WTC11 (cell line): ENCODE measurements at regions not wholly inside any gene's neighbourhood (a gene's known extent, or its start where the extent isn't known, plus 50 kb on each side); places are given as distances from the start of the nearest gene placed in this dataset.

Experiments used
- ATAC-seq: fragments of 200-7000 bp; cut with Tn5 transposase; 2 replicates; pipeline ENCODE4 v1.10.0; 2021; ENCODE audit warnings: mild to moderate bottlenecking, moderate library complexity
- CTCF ChIA-PET: fragments of 300-600 bp; sonication (Branson Sonifier 250); formaldehyde crosslinking; loops from one replicate; lab custom pipeline; 2021; ENCODE audit warnings: antibody characterized with exemption; lab: Charles Lee
- POLR2A ChIA-PET: fragments of 350-600 bp; sonication (Branson Sonifier 250); formaldehyde crosslinking; loops from one replicate; lab custom pipeline; 2021; ENCODE audit warnings: antibody characterized with exemption; lab: Charles Lee
- DNase-seq: peaks from one replicate; pipeline ENCODE4 v3.0.0; 2021; ENCODE audit warnings: low spot score
- H3K27ac Mint-ChIP-seq: 2 replicates; pipeline ENCODE4 v1.8.0; 2021; ENCODE audit warnings: mixed read lengths
- H3K27me3 Mint-ChIP-seq: 2 replicates; pipeline ENCODE4 v1.8.0; 2021; ENCODE audit warnings: low read depth, mild to moderate bottlenecking, moderate library complexity, mixed read lengths
- H3K36me3 Mint-ChIP-seq: 2 replicates; pipeline ENCODE4 v1.8.0; 2021; ENCODE audit warnings: mixed read lengths
- H3K4me1 Mint-ChIP-seq: 2 replicates; pipeline ENCODE4 v1.8.0; 2022; ENCODE audit warnings: mixed read lengths
- H3K4me3 Mint-ChIP-seq: 2 replicates; pipeline ENCODE4 v1.8.0; 2021; ENCODE audit warnings: mild to moderate bottlenecking, moderate library complexity, mixed read lengths
- H3K9me3 Mint-ChIP-seq: 2 replicates; pipeline ENCODE4 v1.8.0; 2021; ENCODE audit warnings: mixed read lengths
- E2F5 ChIP-seq: sonication (generic); formaldehyde crosslinking; IDR thresholded peaks from 2 replicates; pipeline ENCODE4 v1.8.1; 2022; ENCODE audit warnings: mild to moderate bottlenecking, moderate library complexity, missing genetic modification reagents
- ELF4 ChIP-seq: sonication (generic); formaldehyde crosslinking; IDR thresholded peaks from 2 replicates; pipeline ENCODE4 v1.8.1; 2022; ENCODE audit warnings: low read depth, mild to moderate bottlenecking, moderate library complexity, missing genetic modification reagents
- HMGXB4 ChIP-seq: sonication (generic); formaldehyde crosslinking; IDR thresholded peaks from 2 replicates; pipeline ENCODE4 v1.8.1; 2023; ENCODE audit warnings: mild to moderate bottlenecking, moderate library complexity, missing genetic modification reagents
- JUN ChIP-seq: sonication (generic); formaldehyde crosslinking; IDR thresholded peaks from 2 replicates; pipeline ENCODE4 v1.8.0; 2023; ENCODE audit warnings: mild to moderate bottlenecking, missing genetic modification reagents
- KAT7 ChIP-seq: sonication (generic); formaldehyde crosslinking; IDR thresholded peaks from 2 replicates; pipeline ENCODE4 v1.8.1; 2023; ENCODE audit warnings: missing genetic modification reagents, mild to moderate bottlenecking, borderline replicate concordance
- NFATC4 ChIP-seq: fragments of 250-450 bp; sonication (Bioruptor Pico); IDR thresholded peaks from 2 replicates; pipeline ENCODE4 v1.9.0; 2021; ENCODE audit warnings: mild to moderate bottlenecking
- NFE2L1 ChIP-seq: sonication (generic); formaldehyde crosslinking; IDR thresholded peaks from 2 replicates; pipeline ENCODE4 v1.8.1; 2023; ENCODE audit warnings: missing genetic modification reagents
- NR3C1 ChIP-seq: sonication (generic); formaldehyde crosslinking; conservative IDR thresholded peaks from 2 replicates; pipeline ENCODE4 v1.8.1; 2023; ENCODE audit warnings: low read depth, mild to moderate bottlenecking, missing genetic modification reagents
- SMAD4 ChIP-seq: sonication (generic); formaldehyde crosslinking; IDR thresholded peaks from 2 replicates; pipeline ENCODE4 v1.8.0; 2022; ENCODE audit warnings: mild to moderate bottlenecking, missing genetic modification reagents
- USF1 ChIP-seq: sonication (generic); formaldehyde crosslinking; IDR thresholded peaks from 2 replicates; pipeline ENCODE4 v1.8.0; 2022; ENCODE audit warnings: mild to moderate bottlenecking, missing genetic modification reagents
- ZNF232 ChIP-seq: sonication (generic); formaldehyde crosslinking; IDR thresholded peaks from 2 replicates; pipeline ENCODE4 v1.8.0; 2022; ENCODE audit warnings: mild to moderate bottlenecking, missing genetic modification reagents
- ZNF425 ChIP-seq: fragments of 250-450 bp; sonication (Bioruptor Pico); conservative IDR thresholded peaks from 2 replicates; pipeline ENCODE4 v1.9.0; 2021; ENCODE audit warnings: mild to moderate bottlenecking
- TF ChIP-seq, protein P1 (sequence below): sonication (generic); formaldehyde crosslinking; IDR thresholded peaks from 2 replicates; pipeline ENCODE4 v1.8.0; 2023; ENCODE audit warnings: mild to moderate bottlenecking, missing genetic modification reagents
- TF ChIP-seq, protein P2 (sequence below): sonication (generic); formaldehyde crosslinking; IDR thresholded peaks from 2 replicates; pipeline ENCODE4 v1.8.1; 2023; ENCODE audit warnings: mild to moderate bottlenecking, missing genetic modification reagents
- TF ChIP-seq, protein P3 (sequence below): fragments of 250-450 bp; sonication (Bioruptor Pico); IDR thresholded peaks from 2 replicates; pipeline ENCODE4 v1.9.0; 2021; ENCODE audit warnings: mild to moderate bottlenecking
- TF ChIP-seq, protein P4 (sequence below): sonication (generic); formaldehyde crosslinking; IDR thresholded peaks from 2 replicates; pipeline ENCODE4 v1.8.0; 2022; ENCODE audit warnings: mild to moderate bottlenecking, missing genetic modification reagents

GRCh38 chr4:31949045-31949444 lies 1228.9 kb downstream of the PCDH7 start:
- ChIA-PET POLR2A (no interaction called here), CTCF (no interaction called here)
- Mint-ChIP-seq H3K4me3 (no peak overlapping the region), H3K27ac (no peak overlapping the region), H3K36me3 (no peaks in the 10 kb centered on the region), H3K4me1 (no peaks in the 10 kb centered on the region), H3K9me3 (no peaks in the 10 kb centered on the region), H3K27me3 (no peaks in the 10 kb centered on the region)
- ATAC-seq: no peak
- no peak for DNase-seq
- TF ChIP-seq, protein P1, sequence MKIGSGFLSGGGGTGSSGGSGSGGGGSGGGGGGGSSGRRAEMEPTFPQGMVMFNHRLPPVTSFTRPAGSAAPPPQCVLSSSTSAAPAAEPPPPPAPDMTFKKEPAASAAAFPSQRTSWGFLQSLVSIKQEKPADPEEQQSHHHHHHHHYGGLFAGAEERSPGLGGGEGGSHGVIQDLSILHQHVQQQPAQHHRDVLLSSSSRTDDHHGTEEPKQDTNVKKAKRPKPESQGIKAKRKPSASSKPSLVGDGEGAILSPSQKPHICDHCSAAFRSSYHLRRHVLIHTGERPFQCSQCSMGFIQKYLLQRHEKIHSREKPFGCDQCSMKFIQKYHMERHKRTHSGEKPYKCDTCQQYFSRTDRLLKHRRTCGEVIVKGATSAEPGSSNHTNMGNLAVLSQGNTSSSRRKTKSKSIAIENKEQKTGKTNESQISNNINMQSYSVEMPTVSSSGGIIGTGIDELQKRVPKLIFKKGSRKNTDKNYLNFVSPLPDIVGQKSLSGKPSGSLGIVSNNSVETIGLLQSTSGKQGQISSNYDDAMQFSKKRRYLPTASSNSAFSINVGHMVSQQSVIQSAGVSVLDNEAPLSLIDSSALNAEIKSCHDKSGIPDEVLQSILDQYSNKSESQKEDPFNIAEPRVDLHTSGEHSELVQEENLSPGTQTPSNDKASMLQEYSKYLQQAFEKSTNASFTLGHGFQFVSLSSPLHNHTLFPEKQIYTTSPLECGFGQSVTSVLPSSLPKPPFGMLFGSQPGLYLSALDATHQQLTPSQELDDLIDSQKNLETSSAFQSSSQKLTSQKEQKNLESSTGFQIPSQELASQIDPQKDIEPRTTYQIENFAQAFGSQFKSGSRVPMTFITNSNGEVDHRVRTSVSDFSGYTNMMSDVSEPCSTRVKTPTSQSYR (CRISPR knock-in tag): no peak
- no peak for TF ChIP-seq NFE2L1 (CRISPR knock-in tag)
- no peak for TF ChIP-seq E2F5 (CRISPR knock-in tag)
- TF ChIP-seq, protein P2, sequence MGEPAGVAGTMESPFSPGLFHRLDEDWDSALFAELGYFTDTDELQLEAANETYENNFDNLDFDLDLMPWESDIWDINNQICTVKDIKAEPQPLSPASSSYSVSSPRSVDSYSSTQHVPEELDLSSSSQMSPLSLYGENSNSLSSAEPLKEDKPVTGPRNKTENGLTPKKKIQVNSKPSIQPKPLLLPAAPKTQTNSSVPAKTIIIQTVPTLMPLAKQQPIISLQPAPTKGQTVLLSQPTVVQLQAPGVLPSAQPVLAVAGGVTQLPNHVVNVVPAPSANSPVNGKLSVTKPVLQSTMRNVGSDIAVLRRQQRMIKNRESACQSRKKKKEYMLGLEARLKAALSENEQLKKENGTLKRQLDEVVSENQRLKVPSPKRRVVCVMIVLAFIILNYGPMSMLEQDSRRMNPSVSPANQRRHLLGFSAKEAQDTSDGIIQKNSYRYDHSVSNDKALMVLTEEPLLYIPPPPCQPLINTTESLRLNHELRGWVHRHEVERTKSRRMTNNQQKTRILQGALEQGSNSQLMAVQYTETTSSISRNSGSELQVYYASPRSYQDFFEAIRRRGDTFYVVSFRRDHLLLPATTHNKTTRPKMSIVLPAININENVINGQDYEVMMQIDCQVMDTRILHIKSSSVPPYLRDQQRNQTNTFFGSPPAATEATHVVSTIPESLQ (CRISPR knock-in tag): no peak
- no peak for TF ChIP-seq JUN
- TF ChIP-seq, protein P3, sequence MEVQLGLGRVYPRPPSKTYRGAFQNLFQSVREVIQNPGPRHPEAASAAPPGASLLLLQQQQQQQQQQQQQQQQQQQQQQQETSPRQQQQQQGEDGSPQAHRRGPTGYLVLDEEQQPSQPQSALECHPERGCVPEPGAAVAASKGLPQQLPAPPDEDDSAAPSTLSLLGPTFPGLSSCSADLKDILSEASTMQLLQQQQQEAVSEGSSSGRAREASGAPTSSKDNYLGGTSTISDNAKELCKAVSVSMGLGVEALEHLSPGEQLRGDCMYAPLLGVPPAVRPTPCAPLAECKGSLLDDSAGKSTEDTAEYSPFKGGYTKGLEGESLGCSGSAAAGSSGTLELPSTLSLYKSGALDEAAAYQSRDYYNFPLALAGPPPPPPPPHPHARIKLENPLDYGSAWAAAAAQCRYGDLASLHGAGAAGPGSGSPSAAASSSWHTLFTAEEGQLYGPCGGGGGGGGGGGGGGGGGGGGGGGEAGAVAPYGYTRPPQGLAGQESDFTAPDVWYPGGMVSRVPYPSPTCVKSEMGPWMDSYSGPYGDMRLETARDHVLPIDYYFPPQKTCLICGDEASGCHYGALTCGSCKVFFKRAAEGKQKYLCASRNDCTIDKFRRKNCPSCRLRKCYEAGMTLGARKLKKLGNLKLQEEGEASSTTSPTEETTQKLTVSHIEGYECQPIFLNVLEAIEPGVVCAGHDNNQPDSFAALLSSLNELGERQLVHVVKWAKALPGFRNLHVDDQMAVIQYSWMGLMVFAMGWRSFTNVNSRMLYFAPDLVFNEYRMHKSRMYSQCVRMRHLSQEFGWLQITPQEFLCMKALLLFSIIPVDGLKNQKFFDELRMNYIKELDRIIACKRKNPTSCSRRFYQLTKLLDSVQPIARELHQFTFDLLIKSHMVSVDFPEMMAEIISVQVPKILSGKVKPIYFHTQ (CRISPR knock-in tag): no peak
- TF ChIP-seq ZNF425: no peak
- no peak for TF ChIP-seq KAT7 (CRISPR knock-in tag)
- TF ChIP-seq SMAD4 (CRISPR knock-in tag): no peak
- no peak for TF ChIP-seq NR3C1
- no peak for TF ChIP-seq USF1 (CRISPR knock-in tag)
- no peak for TF ChIP-seq ELF4
- no peak for TF ChIP-seq HMGXB4 (CRISPR knock-in tag)
- no peak for TF ChIP-seq ZNF232 (CRISPR knock-in tag)
- TF ChIP-seq, protein P4, sequence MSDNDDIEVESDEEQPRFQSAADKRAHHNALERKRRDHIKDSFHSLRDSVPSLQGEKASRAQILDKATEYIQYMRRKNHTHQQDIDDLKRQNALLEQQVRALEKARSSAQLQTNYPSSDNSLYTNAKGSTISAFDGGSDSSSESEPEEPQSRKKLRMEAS (CRISPR knock-in tag): no peak
- no peak for TF ChIP-seq NFATC4
- TF ChIP-seq, all 79 proteins: peak for 0
